MG63 (cell line): ENCODE measurements at regions not wholly inside any gene's neighbourhood (a gene's known extent, or its start where the extent isn't known, plus 50 kb on each side); places are given as distances from the start of the nearest gene placed in this dataset.

Experiments
- DNase-seq: peaks from one replicate; pipeline ENCODE4 v3.0.0-alpha.2; 2020
- H3K27me3 ChIP-seq: fragments of 250-450 bp; sonication (Bioruptor Pico); 2 replicates; pipeline ENCODE4 v1.5.1; 2020; ENCODE audit warnings: mild to moderate bottlenecking, moderate library complexity
- H3K36me3 ChIP-seq: fragments of 250-450 bp; sonication (Bioruptor Pico); 2 replicates; pipeline ENCODE4 v1.5.1; 2020; ENCODE audit warnings: mild to moderate bottlenecking, moderate library complexity
- H3K4me3 ChIP-seq: fragments of 250-450 bp; sonication (Bioruptor Pico); 2 replicates; pipeline ENCODE4 v1.5.1; 2020; ENCODE audit warnings: mild to moderate bottlenecking, moderate library complexity
- H3K9me3 ChIP-seq: fragments of 250-450 bp; sonication (Bioruptor Pico); 2 replicates; pipeline ENCODE4 v1.5.1; 2020; ENCODE audit warnings: mild to moderate bottlenecking, moderate library complexity

DNA sequence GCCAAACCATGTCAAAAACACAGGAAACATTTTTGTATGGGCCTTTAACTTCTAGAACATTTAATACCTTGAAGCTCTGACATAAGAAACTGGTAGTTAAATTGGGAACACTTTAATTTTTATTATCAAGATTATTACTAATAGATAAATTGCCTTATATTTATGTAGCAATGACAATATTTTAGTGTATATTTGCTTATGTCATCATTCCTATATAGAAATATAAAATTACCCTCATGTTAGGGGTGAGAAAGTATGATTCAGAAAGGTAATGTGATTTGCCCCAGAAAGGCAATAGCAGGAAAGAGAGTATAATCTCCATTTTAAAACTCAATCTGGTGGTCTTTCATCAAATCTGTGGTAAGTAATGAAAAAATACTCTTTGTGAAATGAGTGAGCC, 147.4 kb downstream of the IL15 start:
- no peak overlapping the region for H3K4me3 ChIP-seq

DNA sequence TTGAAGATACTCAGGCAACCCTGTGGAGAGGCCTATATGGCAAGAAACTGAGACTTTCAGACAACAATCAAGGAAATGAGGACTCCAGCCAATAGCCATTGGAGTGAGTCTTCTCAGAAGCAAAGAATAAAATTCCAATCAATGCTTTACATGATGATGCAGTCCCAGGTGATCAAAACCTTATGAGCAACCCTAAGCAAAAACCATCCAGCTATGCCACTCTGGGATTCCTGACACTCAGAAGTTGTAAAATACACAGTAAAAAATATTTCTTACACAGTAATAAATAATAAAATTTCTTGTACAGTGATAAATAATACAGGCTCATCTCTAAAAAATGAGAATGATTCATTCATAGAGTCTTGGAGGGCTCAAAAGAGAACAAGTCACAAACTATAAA, 150.6 kb downstream of the IL15 start:
- no peak for DNase-seq
- H3K9me3 ChIP-seq: no peaks in the 10 kb centered on the region
- no peak overlapping the region for H3K4me3 ChIP-seq
- no peaks in the 10 kb centered on the region for H3K27me3 ChIP-seq
- no peaks in the 10 kb centered on the region for H3K36me3 ChIP-seq

More for the DNA sequence above, 147.4 kb downstream of the IL15 start:
- Histone ChIP-seq H3K36me3 (no peaks in the 10 kb centered on the region), H3K27me3 (no peaks in the 10 kb centered on the region), H3K9me3 (no peaks in the 10 kb centered on the region)
- DNase-seq: no peak

GRCh38 chr4:141788169-141788915, 152.0 kb downstream of the IL15 start:
- Histone ChIP-seq H3K9me3 (no peaks in the 10 kb centered on the region), H3K4me3 (no peak overlapping the region), H3K27me3 (no peaks in the 10 kb centered on the region), H3K36me3 (no peaks in the 10 kb centered on the region)
- no peak for DNase-seq

- H3K9me3 ChIP-seq: no peaks in the 10 kb centered on the region
- no peak for DNase-seq
- no peaks in the 10 kb centered on the region for H3K36me3 ChIP-seq
- H3K4me3 ChIP-seq: no peak overlapping the region
- no peaks in the 10 kb centered on the region for H3K27me3 ChIP-seq
Observed at GRCh38 chr4:141789716-141790115, 153.3 kb downstream of the IL15 start.

GRCh38 chr4:141792164-141792563, 155.8 kb downstream of the IL15 start:
- Histone ChIP-seq H3K36me3 (no peaks in the 10 kb centered on the region), H3K27me3 (no peaks in the 10 kb centered on the region), H3K4me3 (no peak overlapping the region), H3K9me3 (no peaks in the 10 kb centered on the region)
- no peak for DNase-seq

DNA sequence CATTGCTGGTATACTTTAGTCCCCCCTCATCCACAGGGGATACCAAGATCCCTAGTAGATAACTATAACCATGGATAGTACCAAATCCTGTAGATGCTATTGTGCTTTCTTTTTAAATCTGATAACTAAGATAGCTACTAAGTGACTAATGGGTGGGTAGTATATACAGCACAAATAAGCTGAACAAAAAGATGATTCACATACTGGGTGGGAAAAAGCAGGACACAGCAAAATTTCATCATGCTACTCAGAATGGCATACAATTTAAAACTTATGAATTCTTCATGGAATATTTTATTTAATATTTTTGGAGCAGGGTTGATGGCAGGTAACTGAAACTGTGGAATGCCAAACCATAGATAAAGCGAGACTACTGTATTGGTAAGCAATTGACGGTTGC, 161.6 kb downstream of the IL15 start:
- no peaks in the 10 kb centered on the region for H3K9me3 ChIP-seq
- no peaks in the 10 kb centered on the region for H3K27me3 ChIP-seq
- no peak for DNase-seq
- no peak overlapping the region for H3K4me3 ChIP-seq
- H3K36me3 ChIP-seq: no peaks in the 10 kb centered on the region

- Histone ChIP-seq H3K4me3 (no peak overlapping the region), H3K9me3 (no peaks in the 10 kb centered on the region), H3K36me3 (no peaks in the 10 kb centered on the region), H3K27me3 (no peaks in the 10 kb centered on the region)
- DNase-seq: no peak
Observed at GRCh38 chr4:141801558-141801957, 165.2 kb downstream of the IL15 start.

DNA sequence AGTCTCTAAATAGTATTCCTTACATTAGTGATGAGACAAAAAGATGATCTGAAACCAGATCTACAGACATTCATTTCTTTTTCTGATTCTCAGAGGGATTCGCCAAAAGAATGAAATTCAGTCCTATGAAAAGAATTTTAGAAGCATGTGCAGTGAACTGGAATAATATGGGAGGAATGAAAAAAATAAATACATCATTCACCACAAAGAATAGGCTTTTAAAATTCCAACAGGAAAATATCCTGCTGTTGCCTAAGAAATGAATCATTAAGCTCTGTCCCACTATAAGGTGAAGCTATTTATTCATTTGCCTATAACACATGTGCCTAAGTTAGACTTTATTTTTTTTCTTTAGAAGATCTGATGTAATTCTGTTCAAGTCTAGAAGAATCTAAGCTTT, 165.9 kb downstream of the IL15 start:
- Histone ChIP-seq H3K4me3 (no peak overlapping the region), H3K9me3 (no peaks in the 10 kb centered on the region), H3K27me3 (no peaks in the 10 kb centered on the region), H3K36me3 (no peaks in the 10 kb centered on the region)
- DNase-seq: no peak

- DNase-seq: no peak
- Histone ChIP-seq H3K4me3 (no peak overlapping the region), H3K9me3 (no peaks in the 10 kb centered on the region), H3K27me3 (no peaks in the 10 kb centered on the region), H3K36me3 (no peaks in the 10 kb centered on the region)
Observed at GRCh38 chr4:141804836-141805235, 168.5 kb downstream of the IL15 start.

DNA sequence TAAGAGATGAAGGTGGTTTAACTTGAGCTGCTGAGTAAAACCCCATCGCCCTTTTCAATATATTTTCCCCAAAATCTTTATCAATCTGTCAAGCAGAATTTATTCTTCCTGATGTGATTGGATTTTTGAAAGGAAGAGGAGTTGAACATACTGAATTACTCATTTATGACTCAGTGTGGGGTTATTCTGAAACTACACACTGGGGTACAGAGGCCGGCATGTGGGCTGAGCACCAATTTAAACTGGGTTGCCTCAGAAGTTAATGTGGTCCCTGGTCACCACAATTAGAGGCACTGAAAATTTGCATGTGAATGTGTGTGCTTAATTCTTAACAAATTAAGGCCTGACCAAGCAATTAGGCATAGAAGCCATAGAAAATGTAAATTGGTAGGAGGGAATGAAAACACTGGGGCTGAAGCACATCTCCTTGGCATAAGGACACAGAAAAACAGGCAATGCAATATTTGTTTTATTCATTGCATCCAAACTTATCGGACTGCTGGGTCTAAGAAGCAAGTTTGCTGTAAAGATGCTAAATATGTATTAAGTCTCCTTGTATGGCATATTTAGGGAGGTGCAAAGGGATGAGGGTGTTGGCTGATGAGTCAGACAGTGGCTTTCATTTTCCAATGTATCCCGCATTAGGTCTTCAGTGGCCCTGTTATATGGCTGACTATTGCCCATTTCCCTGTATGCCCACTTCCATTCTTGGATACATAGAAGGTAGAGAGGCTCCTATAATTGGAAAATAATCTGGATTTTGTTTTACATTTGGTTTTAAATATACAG, 170.9 kb downstream of the IL15 start:
- DNase-seq: peak; percentile 29
- no peak overlapping the region for H3K4me3 ChIP-seq
- no peaks in the 10 kb centered on the region for H3K36me3 ChIP-seq
- H3K27me3 ChIP-seq: no peaks in the 10 kb centered on the region
- no peaks in the 10 kb centered on the region for H3K9me3 ChIP-seq

GRCh38 chr4:141810038-141810711, 173.8 kb downstream of the IL15 start:
- no peak overlapping the region for H3K4me3 ChIP-seq
- no peaks in the 10 kb centered on the region for H3K36me3 ChIP-seq
- no peaks in the 10 kb centered on the region for H3K27me3 ChIP-seq
- no peaks in the 10 kb centered on the region for H3K9me3 ChIP-seq
- DNase-seq: peak; percentile 3

DNA sequence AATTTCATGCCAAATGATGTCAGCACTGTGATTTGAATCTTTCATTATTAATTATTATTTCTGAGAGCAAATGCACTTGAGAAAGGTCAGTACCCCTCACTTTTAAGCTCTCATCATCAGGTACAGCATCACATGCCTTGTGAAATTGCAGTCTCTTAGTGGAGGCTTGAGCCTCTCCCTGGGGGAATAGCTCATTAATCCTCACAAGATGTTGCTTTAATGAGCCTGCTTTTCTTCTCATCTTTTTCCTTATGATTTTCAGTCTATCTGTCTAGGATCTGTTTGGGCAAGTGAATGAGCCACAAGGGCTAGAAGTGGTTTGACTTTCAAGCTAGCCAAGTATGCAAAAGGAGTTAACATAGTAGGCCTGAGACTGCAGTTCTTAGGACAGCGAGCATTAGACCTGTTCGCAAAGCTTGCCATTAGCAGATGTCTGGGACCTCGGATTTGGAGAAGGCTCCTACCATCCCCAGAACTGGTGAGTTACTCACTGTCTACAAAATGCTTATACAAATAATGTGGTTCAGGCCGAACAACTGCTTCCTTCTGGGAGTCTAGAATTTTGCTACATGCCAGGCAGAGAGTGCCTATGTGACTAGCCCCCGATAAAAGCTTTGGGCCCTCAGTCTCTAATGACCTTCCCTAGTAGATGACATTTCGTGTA, 174.5 kb downstream of the IL15 start:
- no peaks in the 10 kb centered on the region for H3K36me3 ChIP-seq
- H3K9me3 ChIP-seq: no peaks in the 10 kb centered on the region
- H3K4me3 ChIP-seq: no peak overlapping the region
- no peaks in the 10 kb centered on the region for H3K27me3 ChIP-seq
- no peak for DNase-seq

GRCh38 chr4:141812158-141812557, 175.8 kb downstream of the IL15 start:
- H3K36me3 ChIP-seq: no peaks in the 10 kb centered on the region
- no peak overlapping the region for H3K4me3 ChIP-seq
- DNase-seq: no peak
- no peaks in the 10 kb centered on the region for H3K9me3 ChIP-seq
- H3K27me3 ChIP-seq: no peaks in the 10 kb centered on the region

DNA sequence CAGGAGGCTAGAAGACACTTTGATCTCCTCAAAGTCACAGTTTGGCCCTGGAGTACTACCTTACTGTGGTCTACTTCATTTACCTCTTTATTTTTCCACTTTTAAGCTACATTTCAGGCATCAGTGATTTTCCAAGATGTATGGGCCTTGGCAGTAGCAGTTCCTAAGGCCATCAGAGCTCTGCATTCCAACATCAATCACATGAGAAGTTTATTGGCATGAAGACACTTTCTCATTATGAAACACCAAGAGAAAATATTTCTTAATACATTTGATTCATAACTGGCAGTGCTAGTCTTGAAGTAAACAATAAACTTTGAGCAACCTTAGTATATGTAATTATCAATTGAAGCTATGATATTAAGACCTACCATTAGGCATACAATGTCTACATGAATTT, 178.1 kb downstream of the IL15 start:
- no peaks in the 10 kb centered on the region for H3K27me3 ChIP-seq
- H3K4me3 ChIP-seq: no peak overlapping the region
- H3K9me3 ChIP-seq: no peaks in the 10 kb centered on the region
- H3K36me3 ChIP-seq: no peaks in the 10 kb centered on the region
- DNase-seq: no peak

- no peak for DNase-seq
- H3K9me3 ChIP-seq: no peaks in the 10 kb centered on the region
Observed at GRCh38 chr4:141815646-141816045, 179.3 kb downstream of the IL15 start.

GRCh38 chr4:141826260-141826659, 189.9 kb downstream of the IL15 start:
- Histone ChIP-seq H3K9me3 (no peaks in the 10 kb centered on the region), H3K36me3 (no peaks in the 10 kb centered on the region), H3K4me3 (no peak overlapping the region), H3K27me3 (no peaks in the 10 kb centered on the region)
- no peak for DNase-seq

More at GRCh38 chr4:141815646-141816045, 179.3 kb downstream of the IL15 start:
- H3K27me3 ChIP-seq: no peaks in the 10 kb centered on the region
- no peak overlapping the region for H3K4me3 ChIP-seq
- H3K36me3 ChIP-seq: no peaks in the 10 kb centered on the region

GRCh38 chr4:141833209-141833608, 196.8 kb downstream of the IL15 start:
- no peak overlapping the region for H3K4me3 ChIP-seq
- no peaks in the 10 kb centered on the region for H3K27me3 ChIP-seq
- H3K9me3 ChIP-seq: no peaks in the 10 kb centered on the region
- DNase-seq: no peak
- H3K36me3 ChIP-seq: no peaks in the 10 kb centered on the region
